DND-41 (cell line): ENCODE measurements at regions not wholly inside any gene's neighbourhood (a gene's known extent, or its start where the extent isn't known, plus 50 kb on each side); places are given as distances from the start of the nearest gene placed in this dataset.

Source experiments
- CTCF ChIP-seq: IDR thresholded peaks from 2 replicates; pipeline ENCODE4 v1.5.1; 2012; ENCODE audit warnings: borderline replicate concordance, low read length, moderate library complexity, mild to moderate bottlenecking; ENCODE audit not compliant: poor library complexity, severe bottlenecking; ENCODE audit errors: extremely low read depth
- EZH2 ChIP-seq: IDR thresholded peaks from 3 replicates; pipeline ENCODE4 v1.6.1; 2012; ENCODE audit warnings: borderline replicate concordance, low read depth, mild to moderate bottlenecking, moderate library complexity, low read length, inconsistent platforms; ENCODE audit not compliant: severe bottlenecking

- TF ChIP-seq CTCF (no peak), EZH2 (no peak)
These were observed 316.5 kb downstream of the CDH26 start for GRCh38 chr20:60274717-60275116.
